Ascending aorta (tissue), 2 donors: ENCODE measurements at regions not wholly inside any gene's neighbourhood (a gene's known extent, or its start where the extent isn't known, plus 50 kb on each side); places are given as distances from the start of the nearest gene placed in this dataset.

Experiments used
- DNase-seq, 2 donors: peaks; one replicate each; pipeline ENCODE4 v3.0.0-alpha.2; 2019; ENCODE audit warnings: low spot score in 2 of 2
- H3K27ac ChIP-seq, 2 donors: fragments of 200-600 bp; sonication (generic); one replicate each; pipeline ENCODE4 v1.5.1; 2016 to 2017; ENCODE audit warnings: mild to moderate bottlenecking in 1 of 2
- H3K27me3 ChIP-seq: fragments of 200-600 bp; sonication (generic); one replicate; pipeline ENCODE4 v1.5.1; 2017
- H3K36me3 ChIP-seq, 2 donors: fragments of 200-600 bp; sonication (generic); one replicate each; pipeline ENCODE4 v1.5.1; 2016
- H3K4me1 ChIP-seq, 2 donors: fragments of 200-600 bp; sonication (generic); one replicate each; pipeline ENCODE4 v1.5.1; 2016 to 2017; ENCODE audit warnings: mild to moderate bottlenecking in 1 of 2
- H3K4me3 ChIP-seq, 2 donors: fragments of 200-600 bp; sonication (generic); one replicate each; pipeline ENCODE4 v1.5.1; 2016 to 2017; ENCODE audit warnings: mild to moderate bottlenecking in 1 of 2
- H3K9me3 ChIP-seq, 2 donors: fragments of 200-600 bp; sonication (generic); one replicate each; pipeline ENCODE4 v1.5.1; 2016
- CTCF ChIP-seq, 3 experiments: fragments of 200-600 bp in 2 of 3; fragments of 450-650 bp in 1 of 3; sonication (generic) in 2 of 3; IDR thresholded peaks; one replicate each; pipeline ENCODE4 v1.5.1; 2016 to 2019; ENCODE audit warnings: antibody characterized with exemption in 3 of 3, mild to moderate bottlenecking in 1 of 3, moderate library complexity in 1 of 3
- intact Hi-C: fragments of 100-400 bp; cut with DNase I; formaldehyde crosslinking; loops from one replicate; pipeline ENCODE4 v1.15.1; 2023

- intact Hi-C loops: no loop called here
- H3K4me3 ChIP-seq: no peak overlapping the region
- no peak for TF ChIP-seq CTCF (IDR thresholded peaks at IDR 0.05)
- no peaks in the 10 kb centered on the region for H3K4me1 ChIP-seq
- no peak for DNase-seq
- no peaks in the 10 kb centered on the region for H3K27me3 ChIP-seq
- no peak overlapping the region for H3K27ac ChIP-seq
- no peaks in the 10 kb centered on the region for H3K36me3 ChIP-seq
- H3K9me3 ChIP-seq: no peaks in the 10 kb centered on the region
These were observed 251.2 kb downstream of the PAPSS1 start for GRCh38 chr4:107468812-107469211.

GRCh38 chr4:107468156-107468555 lies 251.9 kb downstream of the PAPSS1 start:
- Histone ChIP-seq H3K4me3 (no peak overlapping the region), H3K4me1 (no peaks in the 10 kb centered on the region), H3K27me3 (no peaks in the 10 kb centered on the region), H3K36me3 (no peaks in the 10 kb centered on the region), H3K27ac (no peak overlapping the region), H3K9me3 (no peaks in the 10 kb centered on the region)
- intact Hi-C loops: no loop called here
- TF ChIP-seq CTCF (IDR thresholded peaks at IDR 0.05): no peak
- no peak for DNase-seq

- no peak for DNase-seq
- H3K4me3 ChIP-seq: no peak overlapping the region
- H3K36me3 ChIP-seq: no peaks in the 10 kb centered on the region
- no peaks in the 10 kb centered on the region for H3K27me3 ChIP-seq
- no peak overlapping the region for H3K27ac ChIP-seq
- TF ChIP-seq CTCF (IDR thresholded peaks at IDR 0.05): no peak
- H3K4me1 ChIP-seq: no peaks in the 10 kb centered on the region
- H3K9me3 ChIP-seq: no peaks in the 10 kb centered on the region
- intact Hi-C loops: no loop called here
These were observed 252.6 kb downstream of the PAPSS1 start for GRCh38 chr4:107467461-107467860.

GRCh38 chr4:107458194-107458593 lies 261.8 kb downstream of the PAPSS1 start:
- Histone ChIP-seq H3K27me3 (no peaks in the 10 kb centered on the region), H3K4me3 (no peak overlapping the region), H3K9me3 (no peaks in the 10 kb centered on the region), H3K27ac (no peak overlapping the region), H3K36me3 (no peaks in the 10 kb centered on the region), H3K4me1 (peaks cover 0 to 8% of the 10 kb centered on the region in 2 donors)
- TF ChIP-seq CTCF (IDR thresholded peaks at IDR 0.05): no peak
- intact Hi-C loops: loop anchor here (10.0 kb wide), 1 partner anchor 207 kb away; no protein-coding TSS in a partner anchor
- no peak for DNase-seq

- Histone ChIP-seq H3K4me3 (no peak overlapping the region), H3K36me3 (no peaks in the 10 kb centered on the region), H3K27ac (peak overlapping the region in 1 of 2 donors; percentile 10), H3K4me1 (peaks cover 0 to 8% of the 10 kb centered on the region in 2 donors), H3K27me3 (no peaks in the 10 kb centered on the region), H3K9me3 (no peaks in the 10 kb centered on the region)
- no peak for DNase-seq
- intact Hi-C loops: loop anchor here (10.0 kb wide), 1 partner anchor 211 kb away; no protein-coding TSS in a partner anchor
- no peak for TF ChIP-seq CTCF (IDR thresholded peaks at IDR 0.05)
These were observed 266.0 kb downstream of the PAPSS1 start for GRCh38 chr4:107453987-107454386.
